RWPE2 (cell line): ENCODE measurements at regions not wholly inside any gene's neighbourhood (a gene's known extent, or its start where the extent isn't known, plus 50 kb on each side); places are given as distances from the start of the nearest gene placed in this dataset.

Source experiments
- ATAC-seq: fragments of 200-7000 bp; cut with Tn5 transposase; 3 replicates; pipeline ENCODE4 v1.9.1; 2021; ENCODE audit warnings: low read depth
- DNase-seq: peaks from one replicate; pipeline ENCODE4 v3.0.0-alpha.2; 2020; ENCODE audit warnings: low spot score
- H3K27ac ChIP-seq: fragments of 450-650 bp; 2 replicates; pipeline ENCODE4 v1.5.1; 2017; ENCODE audit warnings: mild to moderate bottlenecking; ENCODE audit not compliant: poor library complexity, severe bottlenecking
- H3K27me3 ChIP-seq: fragments of 250-450 bp; sonication (Bioruptor Pico); 2 replicates; pipeline ENCODE4 v1.5.1; 2021; ENCODE audit warnings: mild to moderate bottlenecking, moderate library complexity; ENCODE audit not compliant: insufficient read depth, poor library complexity, severe bottlenecking
- H3K36me3 ChIP-seq: fragments of 250-450 bp; sonication (Bioruptor Pico); 2 replicates; pipeline ENCODE4 v1.5.1; 2020; ENCODE audit warnings: low read depth, mild to moderate bottlenecking, moderate library complexity
- H3K4me1 ChIP-seq: fragments of 250-450 bp; sonication (Bioruptor Pico); 2 replicates; pipeline ENCODE4 v1.5.1; 2021; ENCODE audit warnings: mild to moderate bottlenecking, moderate library complexity; ENCODE audit not compliant: insufficient read depth, poor library complexity, severe bottlenecking
- H3K4me3 ChIP-seq: fragments of 250-450 bp; sonication (Bioruptor Pico); 2 replicates; pipeline ENCODE4 v1.5.1; 2021; ENCODE audit warnings: mild to moderate bottlenecking, moderate library complexity; ENCODE audit not compliant: severe bottlenecking
- H3K9me3 ChIP-seq: fragments of 250-450 bp; sonication (Bioruptor Pico); 2 replicates; pipeline ENCODE4 v1.5.1; 2021; ENCODE audit warnings: mild to moderate bottlenecking, moderate library complexity; ENCODE audit not compliant: severe bottlenecking
- TF ChIP-seq, protein P1 (sequence below): fragments of 450-650 bp; IDR thresholded peaks from one replicate; pipeline ENCODE4 v1.5.1; 2017; ENCODE audit warnings: mild to moderate bottlenecking, moderate library complexity; ENCODE audit not compliant: poor library complexity, severe bottlenecking

DNA sequence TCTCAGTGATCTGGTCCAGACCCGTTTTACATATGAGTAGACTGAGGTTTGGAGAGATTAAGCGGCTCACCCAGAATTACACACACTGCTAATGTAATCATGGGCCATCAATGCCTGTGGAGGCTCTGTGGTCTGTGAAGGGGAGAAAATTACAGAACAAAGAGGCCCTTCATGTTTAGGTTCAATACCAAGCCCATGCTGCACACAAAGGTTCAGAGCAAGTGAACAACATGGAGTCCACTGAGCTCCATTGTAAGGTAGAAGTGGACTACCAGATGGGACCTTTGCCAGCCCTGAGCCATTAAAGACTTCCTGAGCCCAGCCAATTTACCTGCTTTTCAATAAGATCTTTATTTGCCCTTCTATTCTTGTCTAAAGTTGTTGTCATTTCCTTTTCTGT is 109.8 kb downstream of the LUZP4 start:
- Histone ChIP-seq H3K4me1 (no peaks in the 10 kb centered on the region), H3K4me3 (no peak overlapping the region), H3K36me3 (no peaks in the 10 kb centered on the region), H3K27ac (no peak overlapping the region), H3K9me3 (no peaks in the 10 kb centered on the region), H3K27me3 (no peaks in the 10 kb centered on the region)
- TF ChIP-seq, protein P1, sequence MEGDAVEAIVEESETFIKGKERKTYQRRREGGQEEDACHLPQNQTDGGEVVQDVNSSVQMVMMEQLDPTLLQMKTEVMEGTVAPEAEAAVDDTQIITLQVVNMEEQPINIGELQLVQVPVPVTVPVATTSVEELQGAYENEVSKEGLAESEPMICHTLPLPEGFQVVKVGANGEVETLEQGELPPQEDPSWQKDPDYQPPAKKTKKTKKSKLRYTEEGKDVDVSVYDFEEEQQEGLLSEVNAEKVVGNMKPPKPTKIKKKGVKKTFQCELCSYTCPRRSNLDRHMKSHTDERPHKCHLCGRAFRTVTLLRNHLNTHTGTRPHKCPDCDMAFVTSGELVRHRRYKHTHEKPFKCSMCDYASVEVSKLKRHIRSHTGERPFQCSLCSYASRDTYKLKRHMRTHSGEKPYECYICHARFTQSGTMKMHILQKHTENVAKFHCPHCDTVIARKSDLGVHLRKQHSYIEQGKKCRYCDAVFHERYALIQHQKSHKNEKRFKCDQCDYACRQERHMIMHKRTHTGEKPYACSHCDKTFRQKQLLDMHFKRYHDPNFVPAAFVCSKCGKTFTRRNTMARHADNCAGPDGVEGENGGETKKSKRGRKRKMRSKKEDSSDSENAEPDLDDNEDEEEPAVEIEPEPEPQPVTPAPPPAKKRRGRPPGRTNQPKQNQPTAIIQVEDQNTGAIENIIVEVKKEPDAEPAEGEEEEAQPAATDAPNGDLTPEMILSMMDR: no peak
- ATAC-seq: no peak
- DNase-seq: no peak

DNA sequence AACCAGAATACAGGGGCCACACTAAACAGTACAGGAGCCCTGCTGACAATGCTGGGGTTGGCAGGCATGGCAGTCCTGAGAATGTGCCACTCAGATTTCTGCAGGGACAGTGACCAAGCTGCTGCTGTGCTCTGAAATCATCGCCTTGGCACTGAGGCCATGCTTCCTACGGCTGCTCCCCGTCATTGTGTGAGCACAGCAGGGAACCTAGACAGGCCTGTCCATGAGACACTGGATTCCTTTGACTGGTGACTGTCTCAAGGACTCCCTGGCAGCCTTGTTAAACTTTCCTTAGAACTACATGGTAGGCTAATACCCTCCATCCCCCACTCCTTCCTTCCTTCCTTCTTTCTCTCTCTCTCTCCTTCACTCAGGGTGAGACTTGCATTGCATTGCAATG is 111.4 kb downstream of the LUZP4 start:
- H3K4me3 ChIP-seq: no peak overlapping the region
- H3K4me1 ChIP-seq: no peaks in the 10 kb centered on the region
- no peak overlapping the region for H3K27ac ChIP-seq
- ATAC-seq (no peak), DNase-seq (no peak)
- H3K36me3 ChIP-seq: no peaks in the 10 kb centered on the region
- TF ChIP-seq, protein P1: no peak
- H3K27me3 ChIP-seq: no peaks in the 10 kb centered on the region
- no peaks in the 10 kb centered on the region for H3K9me3 ChIP-seq

DNA sequence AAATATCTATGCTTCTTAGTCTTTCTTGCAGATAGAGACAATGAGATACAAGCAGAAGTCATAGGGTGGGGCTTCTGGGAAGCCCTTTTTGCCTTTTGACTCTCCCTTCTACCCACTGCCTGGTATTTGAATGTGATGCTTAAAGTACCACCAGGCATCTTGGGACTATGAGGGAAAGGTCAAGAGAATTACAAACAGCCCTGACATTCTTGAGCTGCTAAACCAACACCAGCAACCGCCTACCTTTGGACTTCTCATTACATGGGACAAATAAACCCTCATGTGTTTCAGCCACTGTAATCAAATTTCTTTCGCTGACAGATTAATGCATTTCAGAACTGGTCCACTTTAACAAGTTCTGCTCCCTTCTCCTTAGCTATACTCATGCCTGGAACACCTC is 112.8 kb downstream of the LUZP4 start:
- Histone ChIP-seq H3K9me3 (no peaks in the 10 kb centered on the region), H3K4me1 (no peaks in the 10 kb centered on the region), H3K27me3 (no peaks in the 10 kb centered on the region), H3K27ac (no peak overlapping the region), H3K36me3 (no peaks in the 10 kb centered on the region), H3K4me3 (no peak overlapping the region)
- no peak for DNase-seq
- no peak for ATAC-seq
- TF ChIP-seq, protein P1: no peak

DNA sequence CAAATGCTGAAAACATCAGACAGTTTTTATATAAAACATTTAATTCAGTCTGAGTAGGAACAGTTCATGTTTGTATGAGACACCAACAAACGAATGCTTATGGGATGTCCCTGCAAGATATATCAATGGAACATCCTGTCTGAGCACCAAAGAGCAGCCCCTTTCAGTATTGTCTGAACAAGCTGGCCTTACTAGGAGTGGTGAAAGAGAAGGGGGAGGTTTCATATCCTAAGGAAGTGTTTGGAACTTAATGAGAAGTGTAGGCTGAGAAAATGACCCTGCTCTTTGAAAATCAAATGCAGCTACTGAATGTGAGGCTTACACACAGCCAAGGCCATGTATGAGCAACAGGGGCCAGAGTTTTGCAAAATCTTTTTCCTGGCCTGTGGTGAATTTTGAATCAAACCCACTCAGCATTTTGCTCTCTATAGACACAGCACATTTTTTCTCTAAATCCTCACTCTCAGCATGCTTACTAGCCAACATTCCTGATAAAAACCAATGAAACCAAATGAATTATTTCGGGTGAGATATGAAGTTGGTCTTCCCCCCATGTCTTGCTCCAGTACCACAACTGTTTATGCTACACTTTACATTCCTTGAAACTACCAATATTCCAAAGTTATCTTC is 119.4 kb downstream of the LUZP4 start:
- no peak for ATAC-seq
- Histone ChIP-seq H3K27ac (no peak overlapping the region), H3K9me3 (no peaks in the 10 kb centered on the region), H3K4me3 (no peak overlapping the region), H3K4me1 (no peaks in the 10 kb centered on the region), H3K27me3 (no peaks in the 10 kb centered on the region), H3K36me3 (no peaks in the 10 kb centered on the region)
- DNase-seq: no peak
- TF ChIP-seq, protein P1: no peak

DNA sequence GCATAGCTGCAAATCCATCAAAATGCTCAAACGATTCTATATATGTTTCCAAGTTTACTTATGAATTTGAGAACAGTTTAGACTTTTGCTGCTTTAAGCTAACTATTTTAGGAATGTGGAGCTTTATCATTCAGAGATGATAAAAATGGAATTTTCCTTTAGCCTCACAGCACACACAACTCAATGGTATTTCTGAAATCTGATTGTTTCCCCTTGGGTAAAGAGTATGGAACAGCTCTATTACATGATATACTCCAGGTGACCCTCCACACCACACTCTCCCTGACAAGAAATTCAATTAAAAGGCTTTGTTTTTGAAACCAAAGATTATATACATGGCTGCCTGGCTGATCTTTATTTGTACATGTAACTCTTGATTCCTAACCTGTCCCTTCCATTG is 120.0 kb downstream of the LUZP4 start:
- DNase-seq (no peak), ATAC-seq (no peak)
- no peaks in the 10 kb centered on the region for H3K36me3 ChIP-seq
- no peaks in the 10 kb centered on the region for H3K4me1 ChIP-seq
- no peak overlapping the region for H3K4me3 ChIP-seq
- TF ChIP-seq, protein P1: no peak
- no peaks in the 10 kb centered on the region for H3K27me3 ChIP-seq
- H3K9me3 ChIP-seq: no peaks in the 10 kb centered on the region
- no peak overlapping the region for H3K27ac ChIP-seq
